GM18951 (cell line): ENCODE measurements at regions not wholly inside any gene's neighbourhood (a gene's known extent, or its start where the extent isn't known, plus 50 kb on each side); places are given as distances from the start of the nearest gene placed in this dataset.

Experiments used
- POLR2A ChIP-seq: IDR thresholded peaks from 4 replicates; pipeline ENCODE4 v1.6.1; 2011; ENCODE audit warnings: mild to moderate bottlenecking; ENCODE audit not compliant: insufficient read length, insufficient read depth; ENCODE audit errors: extremely low read depth
- in situ Hi-C: fragments of 300-500 bp; cut with MboI; formaldehyde crosslinking; loops from one replicate; pipeline ENCODE4 v1.12.0; 2022; ENCODE audit warnings: low sequenced_read_pairs, mixed read lengths, inconsistent platforms; ENCODE audit not compliant: unreplicated experiment

DNA sequence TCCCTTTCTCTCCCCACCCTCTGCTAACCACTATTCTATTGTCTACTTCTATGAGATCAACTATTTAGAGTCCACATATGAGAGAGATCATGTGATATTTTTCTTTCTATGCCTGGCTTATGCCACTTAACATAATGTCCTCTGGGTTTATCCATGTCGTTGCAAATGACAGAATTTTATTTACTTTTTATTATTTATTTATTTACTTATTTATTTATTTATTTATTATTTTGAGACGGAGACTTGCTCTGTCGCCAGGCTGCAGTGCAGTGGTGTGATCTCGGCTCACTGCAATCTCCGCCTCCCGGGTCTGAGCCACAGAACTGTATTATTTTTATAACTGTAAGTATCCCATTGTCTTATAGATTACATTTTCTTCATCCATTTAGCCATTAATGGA, 443.4 kb upstream of the CDH19 start:
- in situ Hi-C loops = no loop called here
- TF ChIP-seq POLR2A = no peak

GRCh38 chr18:67043276-67043675, 439.4 kb upstream of the CDH19 start:
- TF ChIP-seq POLR2A = no peak

DNA sequence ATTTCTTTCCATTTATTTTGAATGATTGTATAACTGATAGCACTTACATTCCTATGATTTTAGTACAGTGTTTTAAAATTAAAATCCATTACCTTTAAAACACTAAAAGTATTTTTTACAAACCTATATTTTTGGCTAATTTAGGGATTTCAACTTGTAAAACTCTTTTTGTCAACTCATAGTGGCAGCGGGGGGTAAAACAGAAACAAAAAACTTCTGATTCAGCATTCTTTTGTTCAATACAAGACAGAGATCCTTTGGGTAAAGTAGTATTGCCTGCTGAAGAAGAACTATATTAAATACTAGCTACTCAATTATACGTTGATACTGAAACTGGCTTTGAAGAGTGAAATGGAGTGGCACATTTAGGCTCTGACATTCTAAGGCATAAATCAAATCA, 437.4 kb upstream of the CDH19 start:
- TF ChIP-seq POLR2A = no peak
- in situ Hi-C loops = no loop called here

More at GRCh38 chr18:67043276-67043675, 439.4 kb upstream of the CDH19 start:
- in situ Hi-C loops = no loop called here

- TF ChIP-seq POLR2A = no peak
- in situ Hi-C loops = no loop called here
Observed at GRCh38 chr18:67035026-67035425, 431.1 kb upstream of the CDH19 start.

- TF ChIP-seq POLR2A = no peak
Observed at GRCh38 chr18:67023059-67023458, 419.2 kb upstream of the CDH19 start.

DNA sequence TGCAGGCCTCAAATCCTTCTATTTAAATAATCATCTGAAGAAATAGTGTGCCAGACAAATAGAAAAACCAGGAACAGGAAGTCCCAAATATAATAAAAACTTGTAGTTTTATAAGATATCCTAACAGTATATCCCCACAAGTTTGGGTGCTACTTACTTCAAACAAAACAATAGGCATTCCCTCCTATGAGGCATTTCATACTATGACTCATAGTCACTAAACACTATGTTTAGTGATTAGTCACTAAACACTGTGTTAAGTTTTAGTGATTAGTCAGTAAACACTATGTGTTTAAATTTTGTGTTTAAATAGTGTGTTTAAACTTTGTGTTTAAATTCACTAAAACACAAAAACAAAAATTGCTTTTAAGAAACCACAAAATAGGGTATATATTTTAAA, 407.0 kb upstream of the CDH19 start:
- no peak for TF ChIP-seq POLR2A
- in situ Hi-C loops = no loop called here

More at GRCh38 chr18:67023059-67023458, 419.2 kb upstream of the CDH19 start:
- in situ Hi-C loops = no loop called here

- TF ChIP-seq POLR2A = no peak
- in situ Hi-C loops = no loop called here
Observed at GRCh38 chr18:67007999-67008398, 404.1 kb upstream of the CDH19 start.

DNA sequence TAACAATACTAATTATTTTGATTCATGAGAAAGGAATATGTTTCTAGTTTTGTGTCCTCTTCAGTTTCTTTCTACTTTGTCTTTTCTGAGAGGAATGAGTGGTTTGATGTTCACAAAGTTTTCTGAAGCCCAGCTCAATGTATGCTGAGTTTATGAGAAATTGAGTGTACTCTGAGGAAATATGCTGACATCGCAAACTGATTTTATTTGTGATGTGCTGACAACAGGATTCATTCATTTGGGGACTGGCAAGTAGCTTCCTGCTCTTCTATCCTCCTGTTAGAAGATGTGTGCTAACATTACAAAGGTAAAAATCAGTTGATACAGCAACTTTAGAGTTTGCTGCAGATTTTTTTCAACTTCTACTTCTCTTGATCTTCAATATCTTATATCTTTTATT, 403.2 kb upstream of the CDH19 start:
- in situ Hi-C loops = no loop called here
- TF ChIP-seq POLR2A = no peak

GRCh38 chr18:67001052-67001451, 397.2 kb upstream of the CDH19 start:
- in situ Hi-C loops = no loop called here

DNA sequence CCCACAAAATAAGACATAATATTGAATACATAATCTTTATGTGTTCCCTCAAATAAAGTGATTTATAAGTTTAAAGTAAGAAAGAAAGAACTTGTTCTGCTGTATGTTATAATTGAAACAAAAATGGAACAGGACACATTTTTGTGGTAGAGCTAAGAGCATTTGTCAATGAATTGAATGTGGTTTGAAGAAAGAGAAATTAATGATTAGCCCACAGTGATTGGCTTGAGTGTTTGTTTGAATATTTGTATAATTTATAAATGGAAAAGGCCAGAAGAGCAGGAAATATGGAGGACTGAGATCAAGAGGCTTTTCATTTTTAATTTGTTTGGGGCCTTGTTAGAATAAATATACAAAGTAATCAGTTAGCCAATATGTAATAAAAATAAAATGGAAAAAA, 395.1 kb upstream of the CDH19 start:
- no peak for TF ChIP-seq POLR2A
- in situ Hi-C loops = no loop called here

More at GRCh38 chr18:67001052-67001451, 397.2 kb upstream of the CDH19 start:
- no peak for TF ChIP-seq POLR2A

DNA sequence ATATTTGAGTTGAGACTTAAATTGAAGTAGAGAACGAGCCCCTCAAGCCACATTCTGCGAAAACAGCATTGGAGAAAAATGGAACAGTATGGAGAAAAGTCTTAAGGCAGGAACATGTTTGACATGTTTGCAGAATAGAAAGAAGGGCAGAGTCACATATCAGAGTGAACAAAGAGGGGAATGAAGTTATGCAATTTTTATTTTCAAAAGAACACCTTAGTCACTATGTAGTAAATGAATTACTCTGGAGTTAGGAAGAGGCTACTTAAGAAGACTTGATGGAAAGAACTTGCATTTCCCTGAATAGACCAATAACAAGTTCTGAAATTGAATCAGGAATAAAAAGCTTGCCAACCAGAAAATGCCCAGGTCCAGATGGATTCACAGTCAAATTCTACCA, 391.4 kb upstream of the CDH19 start:
- in situ Hi-C loops = no loop called here
- TF ChIP-seq POLR2A = no peak

GRCh38 chr18:66994790-66995189, 390.9 kb upstream of the CDH19 start:
- TF ChIP-seq POLR2A = no peak
- in situ Hi-C loops = no loop called here

- in situ Hi-C loops = no loop called here
- no peak for TF ChIP-seq POLR2A
Observed at GRCh38 chr18:66993492-66993891, 389.6 kb upstream of the CDH19 start.

DNA sequence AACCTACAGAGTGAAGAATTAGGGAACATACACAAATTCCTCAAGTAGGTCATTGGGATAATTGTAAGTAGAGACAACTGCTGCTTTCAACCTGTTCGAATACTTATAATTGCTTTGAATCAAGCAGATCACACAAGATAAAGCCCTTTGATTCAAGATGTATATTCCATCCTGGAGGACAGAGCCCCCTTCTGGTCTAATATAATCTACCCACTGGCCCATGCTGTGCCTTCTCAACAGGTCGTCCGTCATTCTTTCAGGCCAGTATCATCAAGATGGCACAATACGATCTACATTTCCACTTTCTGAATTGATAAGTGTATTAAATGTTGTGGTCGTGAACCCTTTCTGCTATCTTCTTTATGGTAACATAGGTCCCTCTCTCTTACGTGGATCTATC, 387.0 kb upstream of the CDH19 start:
- in situ Hi-C loops = no loop called here

DNA sequence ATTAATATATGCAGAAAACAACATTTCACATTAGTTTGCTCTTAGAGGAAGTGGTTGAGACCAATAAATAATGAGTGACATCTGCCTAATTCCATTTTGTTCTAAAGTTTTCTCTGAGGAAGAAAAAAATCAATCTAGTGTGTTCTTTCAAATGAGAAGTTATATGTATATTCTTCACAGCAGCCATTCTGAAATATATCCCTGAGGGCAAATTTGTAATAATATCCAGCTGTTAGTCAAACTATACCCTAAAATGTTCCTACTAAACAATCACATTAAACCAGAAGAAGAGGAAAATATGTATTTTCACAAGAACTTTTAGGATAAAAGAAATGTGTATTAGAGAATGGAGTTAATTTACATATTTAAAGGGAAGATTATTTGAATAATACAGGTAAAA, 375.1 kb upstream of the CDH19 start:
- in situ Hi-C loops = no loop called here
- TF ChIP-seq POLR2A = no peak

More for the DNA sequence above, 387.0 kb upstream of the CDH19 start:
- TF ChIP-seq POLR2A = no peak
